ENCODE measurements at regions not wholly inside any gene's neighbourhood (a gene's known extent, or its start where the extent isn't known, plus 50 kb on each side); places are given as distances from the start of the nearest gene placed in this dataset.
"Not testable (repeated sequence)": the region's sequence is repeated elsewhere in the genome, so short reads cannot be mapped to it uniquely, and the experiment has no call there.

DNA sequence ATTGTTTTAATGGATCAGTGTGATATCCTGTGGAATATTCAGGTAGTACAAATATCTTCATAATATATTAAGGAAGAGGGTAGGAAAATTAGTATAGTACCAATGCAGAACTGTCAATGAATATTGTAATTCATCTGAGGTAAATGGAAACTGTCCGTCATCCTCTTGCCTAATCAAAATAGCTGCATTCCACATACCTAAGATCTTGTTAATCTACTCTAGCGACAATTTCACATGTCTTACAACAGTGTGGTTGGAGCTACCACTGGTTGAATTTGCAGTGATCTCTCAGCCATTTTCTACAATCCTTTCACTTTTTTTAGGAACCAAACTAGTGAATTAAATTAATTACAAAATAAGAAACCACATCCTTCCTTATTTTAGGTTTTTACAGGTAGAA lies 117.5 kb downstream of the PCDH18 start:
- intact Hi-C loops (cut with micrococcal nuclease) = no loop called here
- Histone ChIP-seq H3F3A (ENCODE audit: low read length, unreplicated experiment) (no peaks in the 10 kb centered on the region), H3K27me3 (ENCODE audit: low read length) (no peaks in the 10 kb centered on the region), H3K9me3 (ENCODE audit: low read length) (no peaks in the 10 kb centered on the region), H3K4me2 (ENCODE audit: low read length) (no peak overlapping the region), H3K4me3 (ENCODE audit: low read length) (no peak overlapping the region), H2AFZ (ENCODE audit: low read length) (no peak overlapping the region), H3K79me2 (ENCODE audit: low read length) (no peaks in the 10 kb centered on the region), H3K27ac (ENCODE audit: low read length) (no peak overlapping the region), H3K4me1 (ENCODE audit: insufficient read depth, low read length) (no peaks in the 10 kb centered on the region), H4K20me1 (ENCODE audit: low read length) (no peaks in the 10 kb centered on the region), H3K9ac (ENCODE audit: low read length) (no peak overlapping the region), H3K36me3 (ENCODE audit: low read depth, low read length) (no peaks in the 10 kb centered on the region), H3K9me2 (replicated peaks; ENCODE audit: low read length) (no peaks in the 10 kb centered on the region)
- TF ChIP-seq EZH2 (IDR thresholded peaks at IDR 0.05; ENCODE audit: low read length, unreplicated experiment) (no peak), CTCF (conservative IDR thresholded peaks at IDR 0.05; ENCODE audit: low read depth, low read length) (no peak), EZH2phosphoT487 (IDR thresholded peaks at IDR 0.05; ENCODE audit: borderline replicate concordance, low read length) (no peak)
- no peak for DNase-seq
- no TSS peak for BruUV-seq (replicated peaks)
- no peak for ATAC-seq
- POLR2A ChIA-PET (ENCODE audit: unreplicated experiment) = no interaction called here
- CTCF ChIA-PET = no interaction called here

DNA sequence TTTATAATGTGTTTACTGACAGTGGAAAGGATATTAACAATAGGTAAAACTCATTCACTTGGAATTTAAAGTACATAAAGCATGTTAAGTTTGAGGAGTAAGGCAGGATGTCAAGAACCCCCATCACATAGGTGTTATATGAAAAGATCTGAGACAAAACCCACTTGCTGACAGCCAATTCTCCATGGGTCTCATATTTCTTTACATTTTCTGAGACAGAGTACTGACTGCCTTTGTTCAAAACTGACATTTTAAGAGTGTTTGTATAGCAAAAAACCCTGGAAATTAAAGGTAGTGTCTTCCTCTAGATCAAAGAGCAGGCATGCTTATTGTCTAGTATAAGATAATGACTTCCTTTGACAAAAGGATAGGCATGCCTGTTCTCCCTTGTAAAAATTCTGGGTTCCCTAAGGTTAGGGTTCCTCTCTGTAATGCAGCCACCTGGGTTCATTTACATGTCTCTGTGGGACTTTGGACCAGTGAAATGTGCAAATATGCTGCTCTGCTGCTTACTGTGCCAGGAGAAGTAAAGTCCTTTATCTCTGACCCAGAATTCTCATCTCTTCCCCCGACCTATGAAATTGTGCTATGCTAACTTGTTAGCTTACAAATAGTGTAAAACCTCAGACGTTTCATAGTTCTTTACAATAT lies 123.6 kb downstream of the PCDH18 start:
- Histone ChIP-seq H3K9me2 (replicated peaks; ENCODE audit: low read length) (no peaks in the 10 kb centered on the region), H2AFZ (ENCODE audit: low read length) (no peak overlapping the region), H3K79me2 (ENCODE audit: low read length) (no peaks in the 10 kb centered on the region), H3K27ac (ENCODE audit: low read length) (no peak overlapping the region), H3K36me3 (ENCODE audit: low read depth, low read length) (no peaks in the 10 kb centered on the region), H3K4me2 (ENCODE audit: low read length) (no peak overlapping the region), H3K9ac (ENCODE audit: low read length) (no peak overlapping the region), H3F3A (ENCODE audit: low read length, unreplicated experiment) (no peaks in the 10 kb centered on the region), H3K4me1 (ENCODE audit: insufficient read depth, low read length) (peaks cover 7% of the 10 kb centered on the region), H3K27me3 (ENCODE audit: low read length) (no peaks in the 10 kb centered on the region), H4K20me1 (ENCODE audit: low read length) (no peaks in the 10 kb centered on the region), H3K4me3 (ENCODE audit: low read length) (no peak overlapping the region), H3K9me3 (ENCODE audit: low read length) (no peaks in the 10 kb centered on the region)
- POLR2A ChIA-PET (ENCODE audit: unreplicated experiment) = no interaction called here
- intact Hi-C loops (cut with micrococcal nuclease) = no loop called here
- ATAC-seq (peak; percentile 67), DNase-seq (peak; percentile 17)
- BruUV-seq (replicated peaks) = no TSS peak
- CTCF ChIA-PET = no interaction called here
- TF ChIP-seq CTCF (conservative IDR thresholded peaks at IDR 0.05; ENCODE audit: low read depth, low read length) = no peak
- no peak for TF ChIP-seq EZH2 (IDR thresholded peaks at IDR 0.05; ENCODE audit: low read length, unreplicated experiment)
- no peak for TF ChIP-seq EZH2phosphoT487 (IDR thresholded peaks at IDR 0.05; ENCODE audit: borderline replicate concordance, low read length)

DNA sequence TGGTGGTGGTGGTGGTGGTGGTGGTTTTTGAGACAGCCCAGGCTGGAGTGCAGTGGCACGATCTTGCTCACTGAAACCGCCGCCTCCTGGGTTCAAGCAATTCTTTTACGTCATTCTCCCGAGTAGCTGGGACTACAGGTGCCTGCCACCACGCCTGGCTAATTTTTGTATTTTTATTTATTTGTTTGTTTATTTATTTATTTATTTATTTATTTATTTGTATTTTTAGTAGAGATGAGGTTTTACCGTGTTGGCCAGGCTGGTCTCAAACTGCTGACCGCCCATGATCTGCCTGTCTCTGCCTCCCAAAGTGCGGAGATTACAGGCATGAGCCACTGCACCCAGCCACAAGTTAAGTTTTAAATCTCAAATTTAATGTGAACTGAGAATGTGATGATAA lies 126.5 kb downstream of the PCDH18 start:
- H3K36me3 ChIP-seq (ENCODE audit: low read depth, low read length); H3K9ac ChIP-seq (ENCODE audit: low read length); intact Hi-C loops (cut with micrococcal nuclease); DNase-seq; H2AFZ ChIP-seq (ENCODE audit: low read length); BruUV-seq (replicated peaks); H3K4me3 ChIP-seq (ENCODE audit: low read length); POLR2A ChIA-PET (ENCODE audit: unreplicated experiment); H3K4me2 ChIP-seq (ENCODE audit: low read length); H3K79me2 ChIP-seq (ENCODE audit: low read length); H3K9me3 ChIP-seq (ENCODE audit: low read length); H3K27ac ChIP-seq (ENCODE audit: low read length); CTCF ChIA-PET; H3K27me3 ChIP-seq (ENCODE audit: low read length); ATAC-seq; H3K9me2 ChIP-seq (replicated peaks; ENCODE audit: low read length); H4K20me1 ChIP-seq (ENCODE audit: low read length); H3K4me1 ChIP-seq (ENCODE audit: insufficient read depth, low read length); H3F3A ChIP-seq (ENCODE audit: low read length, unreplicated experiment): not testable (repeated sequence)
